Thyroid gland (tissue), 4 donors: ENCODE measurements at regions not wholly inside any gene's neighbourhood (a gene's known extent, or its start where the extent isn't known, plus 50 kb on each side); places are given as distances from the start of the nearest gene placed in this dataset.

Experiments used
- POLR2A ChIP-seq, 2 donors: fragments of 450-650 bp; IDR thresholded peaks; one replicate each; pipeline ENCODE4 v1.6.1; 2017; ENCODE audit warnings: antibody characterized with exemption in 2 of 2, mild to moderate bottlenecking in 2 of 2, moderate library complexity in 1 of 2
- TF ChIP-seq, protein P1 (sequence below), 6 experiments: fragments of 200-600 bp in 3 of 6; fragments of 450-650 bp in 3 of 6; sonication (generic) in 3 of 6; IDR thresholded peaks; one replicate each; pipeline ENCODE4 v1.5.1; 2016 to 2019; ENCODE audit warnings: antibody characterized with exemption in 6 of 6, mild to moderate bottlenecking in 2 of 6, inconsistent platforms in 1 of 6, moderate library complexity in 1 of 6

DNA sequence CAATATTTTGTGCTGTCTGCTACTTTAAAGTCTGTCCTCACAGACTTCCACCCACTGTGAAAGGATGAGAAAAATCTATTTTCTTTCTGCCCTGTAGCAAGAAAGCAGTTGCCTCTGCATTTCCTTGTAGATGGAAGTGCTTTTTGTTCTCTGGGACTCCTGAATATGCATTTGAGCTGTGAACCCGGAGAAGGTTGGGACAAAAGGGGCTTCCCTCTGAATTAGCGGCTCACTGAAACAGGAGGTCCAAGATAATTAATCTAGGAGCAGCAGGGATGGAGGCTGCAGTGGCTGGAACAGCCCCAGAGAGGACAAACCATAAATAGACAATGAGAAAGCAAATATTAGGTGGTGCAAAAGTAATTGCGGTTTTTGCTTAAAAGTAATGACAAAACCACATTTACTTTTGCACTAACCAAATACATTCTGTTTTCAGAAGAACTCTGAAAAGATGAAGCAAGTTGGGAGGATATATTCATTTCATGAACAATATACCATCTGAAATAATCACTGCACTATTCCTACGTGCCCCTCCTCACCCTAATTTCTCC is 143.4 kb upstream of the KBTBD8 start:
- no peak for TF ChIP-seq POLR2A (IDR thresholded peaks at IDR 0.05)
- TF ChIP-seq, protein P1, sequence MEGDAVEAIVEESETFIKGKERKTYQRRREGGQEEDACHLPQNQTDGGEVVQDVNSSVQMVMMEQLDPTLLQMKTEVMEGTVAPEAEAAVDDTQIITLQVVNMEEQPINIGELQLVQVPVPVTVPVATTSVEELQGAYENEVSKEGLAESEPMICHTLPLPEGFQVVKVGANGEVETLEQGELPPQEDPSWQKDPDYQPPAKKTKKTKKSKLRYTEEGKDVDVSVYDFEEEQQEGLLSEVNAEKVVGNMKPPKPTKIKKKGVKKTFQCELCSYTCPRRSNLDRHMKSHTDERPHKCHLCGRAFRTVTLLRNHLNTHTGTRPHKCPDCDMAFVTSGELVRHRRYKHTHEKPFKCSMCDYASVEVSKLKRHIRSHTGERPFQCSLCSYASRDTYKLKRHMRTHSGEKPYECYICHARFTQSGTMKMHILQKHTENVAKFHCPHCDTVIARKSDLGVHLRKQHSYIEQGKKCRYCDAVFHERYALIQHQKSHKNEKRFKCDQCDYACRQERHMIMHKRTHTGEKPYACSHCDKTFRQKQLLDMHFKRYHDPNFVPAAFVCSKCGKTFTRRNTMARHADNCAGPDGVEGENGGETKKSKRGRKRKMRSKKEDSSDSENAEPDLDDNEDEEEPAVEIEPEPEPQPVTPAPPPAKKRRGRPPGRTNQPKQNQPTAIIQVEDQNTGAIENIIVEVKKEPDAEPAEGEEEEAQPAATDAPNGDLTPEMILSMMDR (IDR thresholded peaks at IDR 0.05) = no peak
